Fibroblast of mammary gland (primary cell): ENCODE measurements at regions not wholly inside any gene's neighbourhood (a gene's known extent, or its start where the extent isn't known, plus 50 kb on each side); places are given as distances from the start of the nearest gene placed in this dataset.

ENCODE experiments used
- DNase-seq: peaks from one replicate; pipeline ENCODE4 v3.0.0-alpha.2; 2010; ENCODE audit warnings: low read depth
- H3K4me3 ChIP-seq: 2 replicates; pipeline ENCODE4 v1.5.1; 2011; ENCODE audit warnings: low read depth, mild to moderate bottlenecking, low read length, moderate library complexity; ENCODE audit not compliant: control insufficient read depth
- TF ChIP-seq, protein P1 (sequence below): conservative IDR thresholded peaks from 2 replicates; pipeline ENCODE4 v1.5.1; 2011; ENCODE audit warnings: low read depth, low read length, inconsistent platforms; ENCODE audit not compliant: control insufficient read depth, insufficient read depth

DNA sequence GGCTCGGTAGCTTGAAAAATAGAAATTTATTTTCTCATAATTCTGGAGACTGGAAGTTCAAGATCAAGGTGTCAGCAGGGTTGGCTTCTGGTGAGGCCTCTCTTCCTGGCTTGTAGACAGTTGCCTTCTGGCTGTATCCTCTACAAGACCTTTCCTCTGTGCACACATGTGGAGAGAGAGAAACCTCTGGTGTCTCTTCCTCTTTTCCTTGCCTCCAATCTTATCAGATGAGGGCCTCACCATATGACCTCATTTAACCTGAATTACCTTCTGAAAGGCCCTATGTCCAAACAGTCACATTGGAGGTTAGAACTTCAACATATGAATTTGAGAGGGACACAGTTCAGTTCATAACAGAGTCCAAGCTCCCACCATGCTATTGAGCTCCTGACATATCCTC is 166.4 kb downstream of the TTC8 start:
- H3K4me3 ChIP-seq = no peak overlapping the region
- TF ChIP-seq, protein P1, sequence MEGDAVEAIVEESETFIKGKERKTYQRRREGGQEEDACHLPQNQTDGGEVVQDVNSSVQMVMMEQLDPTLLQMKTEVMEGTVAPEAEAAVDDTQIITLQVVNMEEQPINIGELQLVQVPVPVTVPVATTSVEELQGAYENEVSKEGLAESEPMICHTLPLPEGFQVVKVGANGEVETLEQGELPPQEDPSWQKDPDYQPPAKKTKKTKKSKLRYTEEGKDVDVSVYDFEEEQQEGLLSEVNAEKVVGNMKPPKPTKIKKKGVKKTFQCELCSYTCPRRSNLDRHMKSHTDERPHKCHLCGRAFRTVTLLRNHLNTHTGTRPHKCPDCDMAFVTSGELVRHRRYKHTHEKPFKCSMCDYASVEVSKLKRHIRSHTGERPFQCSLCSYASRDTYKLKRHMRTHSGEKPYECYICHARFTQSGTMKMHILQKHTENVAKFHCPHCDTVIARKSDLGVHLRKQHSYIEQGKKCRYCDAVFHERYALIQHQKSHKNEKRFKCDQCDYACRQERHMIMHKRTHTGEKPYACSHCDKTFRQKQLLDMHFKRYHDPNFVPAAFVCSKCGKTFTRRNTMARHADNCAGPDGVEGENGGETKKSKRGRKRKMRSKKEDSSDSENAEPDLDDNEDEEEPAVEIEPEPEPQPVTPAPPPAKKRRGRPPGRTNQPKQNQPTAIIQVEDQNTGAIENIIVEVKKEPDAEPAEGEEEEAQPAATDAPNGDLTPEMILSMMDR = no peak
- DNase-seq = no peak

DNA sequence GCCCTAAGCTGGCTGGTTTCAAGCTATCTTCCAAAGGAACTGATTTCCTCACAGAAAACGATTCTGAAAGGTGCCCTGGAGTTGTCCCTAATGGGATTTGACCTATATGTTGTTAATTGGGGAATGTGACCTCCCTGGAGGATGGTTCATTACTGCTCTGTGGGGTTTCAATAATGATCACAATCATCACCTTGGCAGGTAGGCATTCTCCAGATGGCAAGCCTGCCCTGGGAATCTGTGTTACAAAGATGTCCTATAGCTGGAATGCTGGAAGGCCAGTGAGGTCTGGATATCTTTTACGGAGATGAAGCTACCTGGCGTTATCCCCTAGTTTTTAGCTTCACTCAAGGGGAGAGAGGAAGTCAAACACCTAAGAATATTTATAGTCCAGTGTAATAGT is 167.6 kb downstream of the TTC8 start:
- no peak overlapping the region for H3K4me3 ChIP-seq
- DNase-seq = no peak
- TF ChIP-seq, protein P1 = no peak

DNA sequence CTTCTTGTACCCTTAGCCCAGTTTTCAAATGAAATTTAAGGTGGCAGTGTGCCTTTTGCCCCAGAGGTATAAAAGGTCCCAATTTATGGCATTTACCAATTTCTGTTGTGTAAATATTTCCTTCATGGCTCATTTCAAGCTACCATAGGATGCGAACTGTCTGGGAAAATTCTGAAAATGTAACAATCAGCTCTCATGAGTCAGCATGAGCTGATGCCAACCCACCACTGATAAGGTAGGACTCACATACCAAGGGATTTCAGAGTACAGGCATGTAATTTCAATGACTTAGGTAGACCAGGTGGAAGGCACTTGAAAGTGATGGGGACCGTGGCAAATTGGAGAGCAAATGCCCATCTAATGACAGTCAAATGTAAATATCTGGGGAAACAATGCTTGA is 169.5 kb downstream of the TTC8 start:
- no peak overlapping the region for H3K4me3 ChIP-seq
- DNase-seq = peak; percentile 35
- TF ChIP-seq, protein P1 = no peak

DNA sequence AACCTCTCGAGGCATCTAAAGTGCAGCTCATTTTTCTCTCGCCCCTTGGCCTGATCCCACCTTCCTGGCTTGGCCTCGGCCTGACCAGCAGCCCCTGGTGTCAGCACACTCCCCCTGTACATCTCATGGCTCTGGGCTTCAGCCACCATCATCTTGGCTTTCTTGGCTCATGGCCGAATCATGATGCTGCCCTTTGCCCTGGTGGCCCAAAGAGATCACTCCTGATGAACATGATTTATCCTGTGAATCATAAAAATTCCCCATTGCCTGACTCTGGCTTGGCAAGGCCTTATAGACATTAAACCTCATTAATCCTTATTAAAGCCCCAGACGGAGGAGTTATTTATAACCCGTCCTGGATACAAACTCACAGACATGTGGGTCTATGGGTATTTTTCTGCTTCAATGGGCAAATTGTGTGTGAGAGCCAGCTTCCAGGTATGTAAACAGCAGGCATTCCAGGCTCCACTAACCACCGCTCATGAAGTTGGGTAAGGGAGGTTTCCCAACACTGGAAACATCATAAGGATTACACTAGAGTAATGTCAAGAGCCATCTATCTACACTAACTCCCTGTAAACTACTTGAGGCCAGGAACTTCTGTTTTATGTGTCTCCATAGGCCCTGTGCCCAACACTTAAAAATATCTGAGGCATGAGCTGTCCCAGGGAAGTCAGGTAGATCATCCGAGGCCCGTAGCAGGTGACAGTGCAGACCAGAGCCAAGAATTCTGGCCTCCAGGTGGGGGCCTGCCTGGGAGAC is 171.2 kb downstream of the TTC8 start:
- H3K4me3 ChIP-seq = no peak overlapping the region
- TF ChIP-seq, protein P1 = no peak
- peak; percentile 92 for DNase-seq

DNA sequence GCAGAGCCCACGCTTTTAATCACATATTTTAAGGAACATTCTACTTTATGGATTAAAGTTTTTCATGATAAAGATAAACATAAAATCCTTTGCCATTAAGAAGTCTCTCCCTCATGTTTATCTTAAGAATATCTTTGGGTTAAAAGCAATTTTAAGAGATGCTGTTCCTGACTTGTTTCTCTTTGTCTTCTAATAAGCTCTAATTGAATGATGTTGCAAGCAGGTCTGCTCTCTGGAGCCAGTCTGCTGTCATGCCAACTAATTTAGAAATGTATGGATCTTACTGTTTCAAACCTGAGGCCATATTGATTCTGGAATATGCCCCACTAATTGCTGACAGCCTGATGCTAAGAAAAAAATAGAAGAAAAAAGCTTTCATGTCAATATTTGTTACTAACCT is 173.6 kb downstream of the TTC8 start:
- no peak for DNase-seq
- TF ChIP-seq, protein P1 = no peak

DNA sequence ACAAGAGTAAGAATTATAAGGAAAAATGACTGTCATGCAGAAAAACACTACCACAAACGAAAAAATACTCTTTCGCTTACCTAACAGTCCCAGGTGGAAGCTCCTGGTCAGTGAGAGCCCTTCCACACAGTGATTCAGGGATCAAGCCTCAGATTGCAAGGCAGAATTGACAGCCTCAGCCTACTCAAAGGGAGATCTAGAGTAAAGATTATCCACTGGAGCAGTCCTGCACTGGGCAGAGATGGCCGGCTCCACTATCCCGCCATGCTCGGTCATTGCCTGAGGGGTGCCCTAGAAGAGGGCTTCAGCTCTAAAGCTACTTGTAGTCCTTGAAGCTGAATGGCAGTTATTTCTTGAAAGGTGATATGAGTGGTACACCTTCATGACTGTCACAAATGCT is 174.7 kb downstream of the TTC8 start:
- H3K4me3 ChIP-seq = no peak overlapping the region
- no peak for DNase-seq
- TF ChIP-seq, protein P1 = no peak

More for the DNA sequence above, 173.6 kb downstream of the TTC8 start:
- no peak overlapping the region for H3K4me3 ChIP-seq
